ENCODE measurements at regions not wholly inside any gene's neighbourhood (a gene's known extent, or its start where the extent isn't known, plus 50 kb on each side); places are given as distances from the start of the nearest gene placed in this dataset.

DNA sequence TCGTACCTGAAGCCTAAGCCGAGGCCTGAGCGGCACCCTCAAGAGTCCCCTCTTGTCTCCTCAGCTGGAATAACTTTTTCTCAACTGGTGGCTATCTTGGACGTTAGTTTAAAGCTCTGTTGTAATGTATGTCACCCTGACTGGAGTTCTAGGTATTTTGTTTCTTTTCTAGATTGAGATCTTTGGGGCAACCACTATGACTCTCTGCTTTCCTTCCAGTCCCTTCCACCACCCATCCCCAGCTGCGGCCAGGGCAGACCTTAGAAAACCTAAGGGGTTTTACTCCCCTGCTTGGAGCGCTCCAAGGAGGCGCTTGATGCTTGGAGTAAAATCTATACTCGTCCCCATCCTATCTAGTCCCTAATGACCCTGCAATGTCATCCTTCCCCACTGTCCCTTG is 74.6 kb upstream of the MRPS6 start:
- no peak for TF ChIP-seq CREB1 (IDR thresholded peaks at IDR 0.05; ENCODE audit: low read depth)
- TF ChIP-seq FOXM1 (IDR thresholded peaks at IDR 0.05; ENCODE audit: borderline replicate concordance, low read depth): no peak
- TF ChIP-seq, protein P1, sequence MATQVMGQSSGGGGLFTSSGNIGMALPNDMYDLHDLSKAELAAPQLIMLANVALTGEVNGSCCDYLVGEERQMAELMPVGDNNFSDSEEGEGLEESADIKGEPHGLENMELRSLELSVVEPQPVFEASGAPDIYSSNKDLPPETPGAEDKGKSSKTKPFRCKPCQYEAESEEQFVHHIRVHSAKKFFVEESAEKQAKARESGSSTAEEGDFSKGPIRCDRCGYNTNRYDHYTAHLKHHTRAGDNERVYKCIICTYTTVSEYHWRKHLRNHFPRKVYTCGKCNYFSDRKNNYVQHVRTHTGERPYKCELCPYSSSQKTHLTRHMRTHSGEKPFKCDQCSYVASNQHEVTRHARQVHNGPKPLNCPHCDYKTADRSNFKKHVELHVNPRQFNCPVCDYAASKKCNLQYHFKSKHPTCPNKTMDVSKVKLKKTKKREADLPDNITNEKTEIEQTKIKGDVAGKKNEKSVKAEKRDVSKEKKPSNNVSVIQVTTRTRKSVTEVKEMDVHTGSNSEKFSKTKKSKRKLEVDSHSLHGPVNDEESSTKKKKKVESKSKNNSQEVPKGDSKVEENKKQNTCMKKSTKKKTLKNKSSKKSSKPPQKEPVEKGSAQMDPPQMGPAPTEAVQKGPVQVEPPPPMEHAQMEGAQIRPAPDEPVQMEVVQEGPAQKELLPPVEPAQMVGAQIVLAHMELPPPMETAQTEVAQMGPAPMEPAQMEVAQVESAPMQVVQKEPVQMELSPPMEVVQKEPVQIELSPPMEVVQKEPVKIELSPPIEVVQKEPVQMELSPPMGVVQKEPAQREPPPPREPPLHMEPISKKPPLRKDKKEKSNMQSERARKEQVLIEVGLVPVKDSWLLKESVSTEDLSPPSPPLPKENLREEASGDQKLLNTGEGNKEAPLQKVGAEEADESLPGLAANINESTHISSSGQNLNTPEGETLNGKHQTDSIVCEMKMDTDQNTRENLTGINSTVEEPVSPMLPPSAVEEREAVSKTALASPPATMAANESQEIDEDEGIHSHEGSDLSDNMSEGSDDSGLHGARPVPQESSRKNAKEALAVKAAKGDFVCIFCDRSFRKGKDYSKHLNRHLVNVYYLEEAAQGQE (IDR thresholded peaks at IDR 0.05; ENCODE audit: low read depth): no peak
